MCF 10A (cell line): ENCODE measurements at regions not wholly inside any gene's neighbourhood (a gene's known extent, or its start where the extent isn't known, plus 50 kb on each side); places are given as distances from the start of the nearest gene placed in this dataset.

Source experiments
- BruUV-seq: library from RNA; stranded (reverse); fragments of 400-500 nt; replicated peaks from 2 replicates; lab custom pipeline; 2021; lab: Mats Ljungman, UMichigan
- CTCF ChIA-PET: fragments of 300-600 bp; sonication (Branson Sonifier 250); formaldehyde crosslinking; extraction: SDS; loops from one replicate; lab custom pipeline; 2021; ENCODE audit warnings: antibody characterized with exemption, inconsistent platforms; lab: Yijun Ruan, JAX
- POLR2A ChIA-PET: fragments of 300-600, 350-650 bp; sonication (Branson Sonifier 250); formaldehyde crosslinking; extraction: SDS; loops from one replicate; lab custom pipeline; 2020; ENCODE audit warnings: antibody characterized with exemption, inconsistent platforms; lab: Yijun Ruan, JAX
- DNase-seq: peaks from one replicate; pipeline ENCODE4 v3.0.0-alpha.2; 2018; ENCODE audit not compliant: unreplicated experiment
- H3K27ac Mint-ChIP-seq: one replicate; pipeline ENCODE4 v1.8.0; 2022; ENCODE audit warnings: mild to moderate bottlenecking, low read depth, mixed read lengths; ENCODE audit not compliant: unreplicated experiment
- H3K27me3 Mint-ChIP-seq: one replicate; pipeline ENCODE4 v1.8.0; 2022; ENCODE audit warnings: mixed read lengths; ENCODE audit not compliant: insufficient read depth, unreplicated experiment
- H3K36me3 Mint-ChIP-seq: one replicate; pipeline ENCODE4 v1.8.0; 2022; ENCODE audit warnings: mild to moderate bottlenecking, moderate library complexity, mixed read lengths; ENCODE audit not compliant: insufficient read depth, unreplicated experiment
- H3K4me1 Mint-ChIP-seq: one replicate; pipeline ENCODE4 v1.8.0; 2022; ENCODE audit warnings: mixed read lengths; ENCODE audit not compliant: insufficient read depth, unreplicated experiment
- H3K4me3 Mint-ChIP-seq: one replicate; pipeline ENCODE4 v1.8.0; 2022; ENCODE audit warnings: mild to moderate bottlenecking, moderate library complexity, mixed read lengths; ENCODE audit not compliant: unreplicated experiment
- H3K9me3 Mint-ChIP-seq: one replicate; pipeline ENCODE4 v1.8.0; 2022; ENCODE audit warnings: mixed read lengths; ENCODE audit not compliant: unreplicated experiment
- CTCF ChIP-seq: fragments of 200-600 bp; IDR thresholded peaks from one replicate; pipeline ENCODE4 v1.8.0; 2022; ENCODE audit warnings: antibody characterized with exemption, mild to moderate bottlenecking; ENCODE audit not compliant: unreplicated experiment
- intact Hi-C: fragments of 100-400 bp; cut with micrococcal nuclease; formaldehyde crosslinking; loops from 2 replicates; pipeline ENCODE4 v1.14.1; 2022

GRCh38 chr11:27218421-27219038 is 144.5 kb downstream of the CCDC34 start:
- POLR2A ChIA-PET: no interaction called here
- peaks cover 8% of the 10 kb centered on the region for H3K4me1 Mint-ChIP-seq
- CTCF ChIA-PET: no interaction called here
- no peak for TF ChIP-seq CTCF
- DNase-seq: no peak
- no peak overlapping the region for H3K27ac Mint-ChIP-seq
- H3K4me3 Mint-ChIP-seq: no peak overlapping the region
- no peaks in the 10 kb centered on the region for H3K9me3 Mint-ChIP-seq
- intact Hi-C loops: no loop called here
- no peaks in the 10 kb centered on the region for H3K27me3 Mint-ChIP-seq
- H3K36me3 Mint-ChIP-seq: no peaks in the 10 kb centered on the region
- no TSS peak for BruUV-seq

- Mint-ChIP-seq H3K9me3 (no peaks in the 10 kb centered on the region), H3K27me3 (no peaks in the 10 kb centered on the region), H3K4me3 (no peak overlapping the region), H3K27ac (no peak overlapping the region), H3K36me3 (no peaks in the 10 kb centered on the region), H3K4me1 (peaks cover 14% of the 10 kb centered on the region)
- no peak for DNase-seq
- POLR2A ChIA-PET: interaction anchor here (1.0 kb wide), 1 partner anchor 10 kb away, joined by 6 read pairs; no protein-coding TSS in a partner anchor
- BruUV-seq: no TSS peak
- intact Hi-C loops: no loop called here
- CTCF ChIA-PET: no interaction called here
- TF ChIP-seq CTCF: no peak
Observed at GRCh38 chr11:27217948-27218420, 145.0 kb downstream of the CCDC34 start.

- no peaks in the 10 kb centered on the region for H3K36me3 Mint-ChIP-seq
- no peak overlapping the region for H3K27ac Mint-ChIP-seq
- H3K9me3 Mint-ChIP-seq: no peaks in the 10 kb centered on the region
- BruUV-seq: no TSS peak
- no peak for TF ChIP-seq CTCF
- H3K4me1 Mint-ChIP-seq: peaks cover 19% of the 10 kb centered on the region
- no peak overlapping the region for H3K4me3 Mint-ChIP-seq
- no peak for DNase-seq
- intact Hi-C loops: no loop called here
- no peaks in the 10 kb centered on the region for H3K27me3 Mint-ChIP-seq
- POLR2A ChIA-PET: interaction anchor here (1.0 kb wide), 1 partner anchor 10 kb away, joined by 6 read pairs; no protein-coding TSS in a partner anchor
- CTCF ChIA-PET: no interaction called here
Observed at GRCh38 chr11:27217496-27217895, 145.5 kb downstream of the CCDC34 start.

GRCh38 chr11:27216270-27217149 is 146.5 kb downstream of the CCDC34 start:
- POLR2A ChIA-PET: interaction anchor here (0.9 to 1.0 kb wide), 3 partner anchors 11 to 18 kb away, joined by 3 to 6 read pairs (median 4); no protein-coding TSS in a partner anchor
- Mint-ChIP-seq H3K4me3 (no peak overlapping the region), H3K36me3 (no peaks in the 10 kb centered on the region), H3K27ac (no peak overlapping the region), H3K9me3 (no peaks in the 10 kb centered on the region), H3K27me3 (no peaks in the 10 kb centered on the region), H3K4me1 (peaks cover 25% of the 10 kb centered on the region)
- CTCF ChIA-PET: interaction anchor here (0.6 kb wide), 1 partner anchor 9 kb away, joined by 3 read pairs; no protein-coding TSS in a partner anchor
- no peak for TF ChIP-seq CTCF
- intact Hi-C loops: no loop called here
- BruUV-seq: no TSS peak
- DNase-seq: no peak
